ENCODE measurements at regions not wholly inside any gene's neighbourhood (a gene's known extent, or its start where the extent isn't known, plus 50 kb on each side); places are given as distances from the start of the nearest gene placed in this dataset.
A peak's percentile ranks its signal among the peaks of the same experiment; 100 is the strongest.

DNA sequence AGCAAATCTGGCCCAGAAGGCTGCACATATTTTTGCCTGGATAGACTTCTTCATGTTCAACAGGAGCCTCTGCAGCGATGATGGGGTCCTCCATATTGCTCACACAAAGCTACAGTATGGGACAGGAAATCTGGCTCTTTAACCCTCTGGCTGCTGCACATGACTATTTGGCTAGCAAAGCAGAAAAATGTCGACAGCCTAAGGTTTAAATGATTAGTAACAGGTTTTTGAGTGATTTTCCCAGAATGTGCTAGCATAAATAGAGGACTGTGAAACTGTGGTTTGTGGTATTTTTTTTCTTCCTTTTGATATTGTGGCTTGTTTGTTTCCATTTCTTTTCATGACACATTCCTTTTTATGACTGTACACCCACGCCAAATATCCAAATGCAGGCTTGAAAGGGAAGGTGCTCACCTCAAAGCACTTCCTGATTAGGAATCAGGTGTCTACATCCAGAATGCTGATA lies 120.2 kb upstream of the GK2 start:
- Mint-ChIP-seq H3K4me1 (peaks cover 11% of the 10 kb centered on the region), H3K27me3 (peaks cover 13% of the 10 kb centered on the region), H3K27ac (no peak overlapping the region), H3K9me3 (no peaks in the 10 kb centered on the region), H3K4me3 (no peak overlapping the region)
- ATAC-seq = peak; percentile 85
- DNase-seq = peak in 1 of 2 donors; percentile 20

DNA sequence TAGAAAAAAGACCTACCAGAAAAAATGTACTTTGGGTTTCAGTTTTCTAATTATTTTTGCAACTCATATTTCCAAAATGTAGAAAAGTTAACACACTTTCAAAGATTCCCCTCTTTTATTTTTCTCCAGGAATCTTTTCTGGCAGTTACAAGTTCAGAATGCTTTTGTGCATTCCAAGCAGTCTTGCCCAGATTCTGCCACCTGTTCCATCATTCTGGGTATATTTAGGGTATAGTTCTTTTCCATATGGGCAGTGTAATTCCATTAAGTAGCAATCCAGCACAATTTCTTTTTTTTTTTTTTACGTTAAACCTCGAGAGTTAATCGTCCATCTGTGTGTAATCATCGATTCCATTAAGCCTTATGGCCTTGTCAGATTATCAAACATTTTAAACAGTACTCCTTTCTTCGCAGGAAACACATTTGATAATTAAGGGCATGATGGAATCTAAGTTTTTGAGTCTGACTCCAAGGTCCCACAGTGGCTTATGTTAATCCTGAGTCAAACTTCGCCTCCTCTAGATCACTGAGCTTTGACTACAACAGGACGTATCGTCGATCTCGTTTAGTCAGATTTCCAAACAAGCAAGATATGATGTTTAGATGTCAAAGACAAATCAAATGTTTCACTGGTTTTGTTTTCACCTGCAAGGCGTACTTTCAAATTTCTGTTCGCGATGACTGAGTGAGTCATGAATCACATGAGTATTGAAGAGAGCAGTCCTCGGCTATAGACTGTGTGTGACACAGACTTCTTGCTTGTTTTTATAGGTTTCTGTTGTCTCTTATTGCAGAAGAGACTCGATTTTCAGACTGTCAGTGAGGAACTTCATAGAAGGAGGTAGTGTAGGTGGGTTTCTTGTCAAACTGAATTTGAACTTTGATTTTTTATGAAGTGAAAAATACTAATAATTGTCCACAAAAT lies 118.9 kb upstream of the GK2 start:
- Mint-ChIP-seq H3K4me3 (no peak overlapping the region), H3K4me1 (peaks cover 11% of the 10 kb centered on the region), H3K27ac (no peak overlapping the region), H3K9me3 (no peaks in the 10 kb centered on the region), H3K27me3 (peaks cover 13% of the 10 kb centered on the region)
- DNase-seq = no peak
- ATAC-seq = no peak

DNA sequence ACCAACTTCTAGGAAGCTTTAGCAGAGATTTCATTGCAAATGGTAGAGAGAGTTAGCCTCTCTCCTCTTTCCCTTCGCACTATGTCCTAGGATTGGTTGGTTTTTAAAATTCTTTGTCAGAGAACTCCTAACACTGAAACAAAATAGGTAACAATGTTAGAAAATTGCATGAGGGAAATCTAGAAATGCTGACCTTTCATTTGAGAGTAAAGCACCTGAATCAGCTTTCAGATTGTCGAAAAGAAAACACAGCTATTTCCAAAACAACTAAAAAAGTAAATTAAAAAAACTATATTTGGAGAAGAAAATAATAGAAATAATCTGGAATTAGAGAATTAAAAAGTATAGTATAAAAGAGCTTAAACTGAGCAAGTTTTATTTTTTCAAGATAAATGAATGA lies 108.1 kb upstream of the GK2 start:
- DNase-seq (no peak), ATAC-seq (no peak)
- Mint-ChIP-seq H3K4me3 (no peak overlapping the region), H3K4me1 (no peaks in the 10 kb centered on the region), H3K27me3 (no peaks in the 10 kb centered on the region), H3K9me3 (peaks cover 0 to 4% of the 10 kb centered on the region in 2 donors), H3K27ac (no peak overlapping the region)

DNA sequence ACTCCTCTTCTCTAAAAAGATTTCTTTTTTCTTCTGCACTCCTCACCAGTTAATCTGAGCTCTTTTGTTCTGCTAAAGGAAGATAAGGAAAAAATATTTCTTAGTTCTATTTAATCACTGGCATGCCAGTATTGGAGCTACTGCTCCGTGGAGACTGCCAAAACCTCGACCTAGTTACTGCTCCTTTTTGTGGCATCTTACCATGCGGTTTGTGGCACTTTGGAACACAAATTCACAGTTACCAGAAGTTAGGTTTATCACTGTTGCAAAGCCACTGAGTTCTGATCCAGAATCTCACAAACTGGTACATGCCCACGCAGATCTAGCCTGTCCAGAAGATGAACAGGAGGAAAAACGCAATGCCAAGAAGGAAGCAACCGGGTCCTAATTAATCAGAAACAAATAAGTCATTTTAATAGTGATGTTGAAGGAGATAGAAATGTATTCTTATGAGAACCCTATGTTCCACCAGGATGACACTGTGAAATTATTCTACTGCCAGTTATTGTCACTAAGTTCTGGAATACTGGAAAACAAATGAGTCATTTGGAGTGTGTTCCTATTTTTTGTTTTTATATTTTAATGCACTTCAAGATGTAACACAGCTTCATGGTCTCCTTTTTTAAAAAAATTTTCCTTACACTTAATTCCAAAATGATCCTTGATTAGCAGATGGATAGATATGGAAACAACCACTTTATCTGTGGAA lies 106.7 kb upstream of the GK2 start:
- Mint-ChIP-seq H3K4me1 (no peaks in the 10 kb centered on the region), H3K27me3 (no peaks in the 10 kb centered on the region), H3K4me3 (no peak overlapping the region), H3K9me3 (peaks cover 0 to 4% of the 10 kb centered on the region in 2 donors), H3K27ac (no peak overlapping the region)
- DNase-seq (no peak), ATAC-seq (no peak)

DNA sequence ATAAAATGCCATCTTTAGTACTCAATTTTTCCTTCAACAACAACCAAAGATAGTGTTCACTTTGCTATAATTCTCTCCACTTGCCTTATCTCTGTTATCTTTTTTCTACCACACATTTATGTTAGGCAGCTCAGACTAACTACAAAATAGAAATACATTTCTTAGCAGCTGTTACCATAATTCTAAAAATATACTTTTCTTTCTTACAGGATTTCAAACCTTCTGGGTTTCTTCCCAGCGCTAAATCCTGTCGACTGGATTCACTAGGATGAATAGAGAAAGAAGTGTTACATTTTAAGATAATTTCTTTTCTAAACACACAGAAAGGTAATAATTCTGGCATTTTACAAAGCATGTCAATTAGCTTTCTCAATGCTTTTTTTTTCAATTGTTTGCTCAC lies 105.5 kb upstream of the GK2 start:
- Mint-ChIP-seq H3K9me3 (no peaks in the 10 kb centered on the region), H3K27me3 (no peaks in the 10 kb centered on the region), H3K27ac (no peak overlapping the region), H3K4me1 (no peaks in the 10 kb centered on the region), H3K4me3 (no peak overlapping the region)
- ATAC-seq (no peak), DNase-seq (no peak)

DNA sequence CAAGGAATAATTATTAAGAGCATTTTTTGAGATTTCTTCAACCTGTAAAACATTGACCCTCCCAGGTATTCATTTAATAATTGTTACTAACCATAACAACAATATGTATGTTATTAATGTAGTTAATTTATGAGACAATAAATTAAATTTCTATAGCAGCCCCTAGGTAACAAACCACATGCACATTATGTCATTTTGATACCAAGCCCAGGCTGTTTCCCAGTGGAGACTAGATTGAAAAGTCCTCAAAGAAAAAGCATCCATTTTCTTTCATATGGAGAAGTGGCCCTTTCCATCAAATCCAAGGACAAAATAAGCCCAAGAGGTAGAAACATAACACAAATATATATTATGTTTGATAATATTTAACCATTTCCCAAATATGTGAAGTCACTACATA lies 104.3 kb upstream of the GK2 start:
- no peak for DNase-seq
- Mint-ChIP-seq H3K4me1 (no peaks in the 10 kb centered on the region), H3K9me3 (no peaks in the 10 kb centered on the region), H3K27ac (no peak overlapping the region), H3K4me3 (no peak overlapping the region), H3K27me3 (no peaks in the 10 kb centered on the region)
- no peak for ATAC-seq

DNA sequence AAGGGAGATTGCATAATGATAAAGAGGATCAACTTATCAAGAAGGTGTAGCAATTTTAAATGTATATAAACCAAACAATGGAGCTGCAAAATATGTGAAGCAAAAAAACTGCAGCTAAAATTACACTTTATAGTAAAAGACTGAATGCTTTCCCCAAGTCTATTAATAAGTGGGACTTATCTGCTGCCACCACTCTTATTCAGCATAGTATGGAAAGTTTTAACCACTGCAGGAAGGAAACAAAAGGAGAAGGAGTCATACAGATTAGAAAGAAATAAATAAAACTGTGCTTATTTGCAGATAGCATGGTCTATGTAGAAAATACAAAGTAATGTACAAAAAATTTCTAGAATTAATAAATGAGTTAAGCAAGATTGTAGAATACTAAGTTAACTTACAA lies 94.1 kb upstream of the GK2 start:
- no peak for ATAC-seq

DNA sequence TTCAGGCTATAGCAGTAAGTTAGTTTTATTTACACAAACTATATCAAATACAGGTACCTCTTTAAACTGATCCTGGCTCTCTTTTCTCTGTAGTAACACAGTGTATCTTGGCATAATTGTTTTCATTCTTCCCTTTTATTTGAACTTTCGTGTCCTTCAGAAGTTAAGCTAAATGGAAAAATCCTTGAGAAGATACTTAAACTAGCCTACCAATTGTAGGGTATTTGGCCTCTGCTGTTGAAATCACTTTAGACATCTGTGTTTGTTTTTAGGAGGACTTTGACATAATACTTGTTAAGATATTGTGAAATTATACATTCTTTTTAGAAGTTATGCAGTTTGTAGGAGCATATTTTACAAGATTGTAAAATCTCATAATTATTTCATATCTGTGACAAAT lies 90.3 kb upstream of the GK2 start:
- Mint-ChIP-seq H3K27me3 (no peaks in the 10 kb centered on the region), H3K27ac (no peak overlapping the region), H3K4me1 (no peaks in the 10 kb centered on the region), H3K4me3 (no peak overlapping the region), H3K9me3 (no peaks in the 10 kb centered on the region)
- DNase-seq (no peak), ATAC-seq (no peak)

More for the DNA sequence above, 94.1 kb upstream of the GK2 start:
- H3K4me3 Mint-ChIP-seq = no peak overlapping the region
- H3K9me3 Mint-ChIP-seq = no peaks in the 10 kb centered on the region
- no peak overlapping the region for H3K27ac Mint-ChIP-seq
- no peaks in the 10 kb centered on the region for H3K4me1 Mint-ChIP-seq
- H3K27me3 Mint-ChIP-seq = no peaks in the 10 kb centered on the region
- no peak for DNase-seq

DNA sequence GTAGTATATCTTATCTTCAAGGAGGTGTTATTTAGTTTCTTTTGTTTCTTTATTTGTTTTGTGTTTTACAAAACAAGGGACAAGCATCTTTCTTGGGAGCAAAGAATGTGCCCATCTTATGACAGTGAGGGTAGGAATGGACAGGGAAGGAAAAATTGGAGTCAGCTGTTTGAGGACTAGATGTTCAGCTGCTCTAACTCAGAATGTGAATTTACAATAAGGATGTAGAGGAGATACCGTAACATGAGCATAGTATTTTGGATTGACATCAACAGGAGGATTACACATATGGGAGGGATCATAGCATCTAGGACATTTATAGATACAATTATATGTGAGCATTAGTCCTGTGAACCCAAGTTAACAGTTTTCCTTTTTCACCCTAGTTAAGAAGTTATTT lies 89.0 kb upstream of the GK2 start:
- DNase-seq = no peak
- H3K4me1 Mint-ChIP-seq = no peaks in the 10 kb centered on the region

DNA sequence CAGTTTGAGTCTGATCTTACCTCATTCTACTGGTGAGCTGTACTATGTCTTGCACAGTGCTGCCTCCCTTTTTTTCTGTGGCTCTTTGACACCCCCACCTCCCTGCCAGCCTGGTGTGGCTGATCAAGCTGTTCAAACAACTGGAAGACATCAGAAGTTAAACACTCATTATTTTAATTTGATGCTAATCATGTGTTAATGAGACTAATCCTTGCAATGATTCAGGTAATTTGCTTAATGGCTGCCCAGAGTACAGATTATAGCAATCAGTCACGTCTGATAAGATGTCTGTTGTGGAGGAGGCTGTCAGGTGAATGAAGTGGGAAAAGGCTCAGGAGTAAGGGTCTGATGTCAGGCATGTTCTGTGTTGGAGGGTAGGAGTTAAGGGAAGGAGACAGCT lies 87.4 kb upstream of the GK2 start:
- Mint-ChIP-seq H3K27ac (peak overlapping the region in 1 of 2 donors; percentile 11), H3K9me3 (no peaks in the 10 kb centered on the region)
- ATAC-seq = no peak

More for the DNA sequence above, 89.0 kb upstream of the GK2 start:
- no peak overlapping the region for H3K27ac Mint-ChIP-seq
- no peaks in the 10 kb centered on the region for H3K9me3 Mint-ChIP-seq
- ATAC-seq = no peak
- H3K4me3 Mint-ChIP-seq = no peak overlapping the region
- no peaks in the 10 kb centered on the region for H3K27me3 Mint-ChIP-seq

DNA sequence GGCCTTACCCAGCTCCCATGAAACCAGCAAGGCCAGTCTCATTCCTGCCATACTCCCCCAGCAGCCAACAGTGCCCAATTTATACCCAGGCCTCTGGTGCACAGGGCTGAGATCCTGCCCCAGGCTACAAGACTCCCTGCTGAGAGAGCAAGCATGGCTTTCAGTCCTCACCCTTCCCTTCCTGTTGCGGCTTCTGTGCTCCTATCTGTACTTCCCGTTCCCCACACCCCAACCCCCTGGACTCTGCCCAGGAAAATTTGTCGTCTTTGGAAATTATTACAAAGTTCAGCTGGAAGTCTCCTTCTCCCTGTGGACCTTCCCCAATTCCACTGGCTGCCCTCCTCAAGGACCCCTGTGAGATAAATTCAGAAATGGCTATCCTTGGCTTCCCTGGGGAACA lies 84.1 kb upstream of the GK2 start:
- H3K4me3 Mint-ChIP-seq = no peak overlapping the region
- no peaks in the 10 kb centered on the region for H3K4me1 Mint-ChIP-seq
- ATAC-seq (no peak), DNase-seq (no peak)
- H3K9me3 Mint-ChIP-seq = no peaks in the 10 kb centered on the region
- peak overlapping the region in 1 of 2 donors; percentile 69 for H3K27ac Mint-ChIP-seq
- H3K27me3 Mint-ChIP-seq = no peaks in the 10 kb centered on the region

More for the DNA sequence above, 87.4 kb upstream of the GK2 start:
- no peaks in the 10 kb centered on the region for H3K4me1 Mint-ChIP-seq
- no peak for DNase-seq
- no peaks in the 10 kb centered on the region for H3K27me3 Mint-ChIP-seq
- no peak overlapping the region for H3K4me3 Mint-ChIP-seq

DNA sequence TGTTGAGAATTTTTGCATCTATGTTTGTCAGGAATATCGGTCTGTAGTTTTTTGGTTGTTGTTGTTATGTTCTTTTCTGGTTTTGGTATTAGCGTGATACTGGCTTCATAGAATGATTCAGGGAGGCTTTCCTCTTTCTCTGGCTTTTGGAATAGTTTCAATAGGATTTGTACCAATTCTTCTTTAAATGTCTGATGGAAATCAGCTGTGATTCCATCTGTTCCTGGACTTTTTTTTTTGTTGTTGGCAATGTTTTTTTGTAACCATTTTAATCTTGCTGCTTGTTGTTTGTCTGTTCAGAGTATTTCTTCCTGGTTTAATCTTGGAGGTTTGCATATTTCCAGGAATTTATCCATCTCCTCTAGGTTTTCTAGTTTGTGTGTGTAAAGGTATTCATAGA lies 81.5 kb upstream of the GK2 start:
- ATAC-seq = no peak
- Mint-ChIP-seq H3K27me3 (no peaks in the 10 kb centered on the region), H3K27ac (peak overlapping the region in 1 of 2 donors; percentile 10), H3K9me3 (no peaks in the 10 kb centered on the region), H3K4me1 (no peaks in the 10 kb centered on the region), H3K4me3 (no peak overlapping the region)
- DNase-seq = no peak

DNA sequence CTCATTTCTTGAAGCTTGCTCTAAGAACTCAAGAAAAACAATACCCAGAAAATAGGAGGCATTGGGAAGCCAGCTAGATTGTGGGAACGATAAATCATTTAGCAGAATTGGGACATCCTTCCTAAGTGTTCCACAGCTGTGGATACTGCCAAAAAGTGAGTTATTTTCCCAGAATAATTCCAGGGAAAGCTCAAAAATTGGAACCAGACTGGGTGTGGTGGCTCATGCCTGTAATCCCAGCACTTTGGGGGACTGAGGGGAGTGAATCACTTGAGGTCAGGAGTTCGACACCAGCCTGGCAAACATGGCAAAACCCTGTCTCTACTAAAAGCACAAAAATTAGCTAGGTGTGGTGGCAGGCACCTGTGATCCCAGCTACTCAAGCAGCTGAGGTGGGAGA lies 68.2 kb upstream of the GK2 start:
- no peaks in the 10 kb centered on the region for H3K9me3 Mint-ChIP-seq
- no peak for DNase-seq
- H3K4me3 Mint-ChIP-seq = no peak overlapping the region
- ATAC-seq = no peak
- H3K27ac Mint-ChIP-seq = no peak overlapping the region
- no peaks in the 10 kb centered on the region for H3K4me1 Mint-ChIP-seq
- no peaks in the 10 kb centered on the region for H3K27me3 Mint-ChIP-seq

DNA sequence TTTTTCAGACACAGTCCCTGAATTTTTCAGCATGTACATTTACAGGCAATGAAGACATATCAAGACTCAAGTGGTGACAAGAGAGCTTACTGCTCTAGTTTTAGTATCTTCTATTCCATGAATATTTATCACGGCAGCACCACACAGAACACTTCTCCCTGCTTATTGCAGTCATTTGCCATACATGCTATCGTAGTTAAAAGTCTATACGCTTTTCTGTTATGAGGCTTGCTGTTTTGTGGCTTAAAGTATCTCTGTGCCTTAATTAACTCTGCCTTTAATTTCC lies 65.4 kb upstream of the GK2 start:
- DNase-seq = no peak
- H3K9me3 Mint-ChIP-seq = no peaks in the 10 kb centered on the region
- ATAC-seq = no peak
- H3K4me3 Mint-ChIP-seq = no peak overlapping the region
- no peak overlapping the region for H3K27ac Mint-ChIP-seq
- no peaks in the 10 kb centered on the region for H3K4me1 Mint-ChIP-seq
- no peaks in the 10 kb centered on the region for H3K27me3 Mint-ChIP-seq

DNA sequence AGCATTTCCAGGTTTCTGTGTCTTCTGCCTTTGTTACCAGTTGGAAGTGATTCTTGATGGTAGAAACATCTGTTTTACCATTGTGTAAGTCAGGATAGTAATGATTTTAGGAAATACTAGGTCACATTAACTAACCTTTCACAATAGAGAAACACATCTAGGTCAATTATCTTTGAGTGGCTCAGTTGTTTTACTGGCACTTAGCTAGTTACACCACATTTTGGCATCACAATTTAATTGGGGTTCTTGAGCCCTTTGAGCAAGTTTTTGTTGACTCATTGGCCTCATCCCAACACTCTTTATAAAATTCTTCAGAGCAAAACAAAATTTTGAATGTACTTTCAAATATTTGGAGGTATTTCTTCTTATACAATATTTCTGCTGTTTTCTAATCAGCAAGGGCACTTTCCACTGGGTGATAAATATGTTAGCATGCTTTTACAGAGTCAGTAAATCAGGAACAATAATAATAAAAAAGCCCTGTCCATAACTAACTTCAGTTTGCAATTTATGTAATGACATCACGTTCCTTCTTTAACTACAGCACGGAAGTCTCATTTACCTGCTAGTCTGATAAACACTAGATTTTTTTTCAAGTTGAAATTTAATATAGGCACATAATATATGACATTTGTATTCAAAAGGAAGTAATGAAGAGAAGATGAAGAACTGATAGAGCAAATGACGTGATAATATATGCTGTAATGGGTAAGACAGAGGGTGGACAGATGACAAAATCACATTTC lies 64.8 kb upstream of the GK2 start:
- H3K27me3 Mint-ChIP-seq = no peaks in the 10 kb centered on the region
- H3K9me3 Mint-ChIP-seq = no peaks in the 10 kb centered on the region
- no peaks in the 10 kb centered on the region for H3K4me1 Mint-ChIP-seq
- ATAC-seq = no peak
- H3K4me3 Mint-ChIP-seq = no peak overlapping the region
- H3K27ac Mint-ChIP-seq = no peak overlapping the region
- DNase-seq = no peak

DNA sequence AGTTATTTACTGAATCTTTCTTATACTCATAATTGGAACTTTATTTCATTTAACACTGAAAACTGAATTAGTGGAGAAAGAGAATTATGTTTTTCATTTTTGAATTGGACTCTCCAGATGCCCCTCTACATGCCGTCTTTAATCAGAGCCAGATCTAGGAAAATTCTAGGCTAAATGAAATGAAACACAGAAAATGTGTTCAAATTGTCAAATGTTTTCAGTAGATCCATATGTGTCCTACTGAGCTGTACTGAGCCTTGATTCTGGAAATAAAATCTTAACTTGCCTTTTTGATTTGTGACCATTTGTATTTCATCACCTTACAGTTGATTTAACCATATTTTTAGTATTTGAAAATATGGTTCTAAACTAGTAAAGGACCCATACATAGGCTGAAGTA lies 64.0 kb upstream of the GK2 start:
- Mint-ChIP-seq H3K27ac (no peak overlapping the region), H3K4me3 (no peak overlapping the region), H3K9me3 (no peaks in the 10 kb centered on the region), H3K4me1 (no peaks in the 10 kb centered on the region), H3K27me3 (no peaks in the 10 kb centered on the region)
- ATAC-seq (no peak), DNase-seq (no peak)

Measured in stimulated activated naive CD8-positive, alpha-beta T cell treated with anti-CD3 and anti-CD28 coated beads, Interleukin-15, amount 100 ng/mL, for 72 hours (primary cell).